Fibroblast of mammary gland (primary cell): ENCODE measurements at regions not wholly inside any gene's neighbourhood (a gene's known extent, or its start where the extent isn't known, plus 50 kb on each side); places are given as distances from the start of the nearest gene placed in this dataset.
A peak's percentile ranks its signal among the peaks of the same experiment; 100 is the strongest.

Source experiments
- DNase-seq: peaks from one replicate; pipeline ENCODE4 v3.0.0-alpha.2; 2010; ENCODE audit warnings: low read depth
- H3K4me3 ChIP-seq: 2 replicates; pipeline ENCODE4 v1.5.1; 2011; ENCODE audit warnings: low read depth, mild to moderate bottlenecking, low read length, moderate library complexity; ENCODE audit not compliant: control insufficient read depth
- CTCF ChIP-seq: conservative IDR thresholded peaks from 2 replicates; pipeline ENCODE4 v1.5.1; 2011; ENCODE audit warnings: low read depth, low read length, inconsistent platforms; ENCODE audit not compliant: control insufficient read depth, insufficient read depth

GRCh38 chr10:78515038-78515872, 481.6 kb downstream of the RPS24 start:
- no peak for TF ChIP-seq CTCF
- DNase-seq: no peak

GRCh38 chr10:78515873-78516153, 482.1 kb downstream of the RPS24 start:
- DNase-seq: no peak
- no peak overlapping the region for H3K4me3 ChIP-seq
- TF ChIP-seq CTCF: no peak

More at GRCh38 chr10:78515038-78515872, 481.6 kb downstream of the RPS24 start:
- H3K4me3 ChIP-seq: no peak overlapping the region

GRCh38 chr10:78516236-78516635, 482.6 kb downstream of the RPS24 start:
- no peak for DNase-seq
- H3K4me3 ChIP-seq: no peak overlapping the region
- TF ChIP-seq CTCF: no peak

GRCh38 chr10:78516756-78517155, 483.1 kb downstream of the RPS24 start:
- no peak for TF ChIP-seq CTCF
- DNase-seq: no peak
- H3K4me3 ChIP-seq: no peak overlapping the region

- DNase-seq: no peak
- TF ChIP-seq CTCF: no peak
- H3K4me3 ChIP-seq: no peak overlapping the region
Measured at GRCh38 chr10:78518224-78518623, 484.6 kb downstream of the RPS24 start.

GRCh38 chr10:78520737-78521430, 487.2 kb downstream of the RPS24 start:
- peak; percentile 42 for TF ChIP-seq CTCF
- H3K4me3 ChIP-seq: no peak overlapping the region
- DNase-seq: peak; percentile 41
